Cardiac muscle cell (in vitro differentiated cells and primary cell): ENCODE measurements at regions not wholly inside any gene's neighbourhood (a gene's known extent, or its start where the extent isn't known, plus 50 kb on each side); places are given as distances from the start of the nearest gene placed in this dataset.
A peak's percentile ranks its signal among the peaks of the same experiment; 100 is the strongest.

ENCODE experiments used
- DNase-seq, 2 donors: peaks; one replicate each; pipeline versions ENCODE4 v3.0.0 to v3.0.0-alpha.2; 2010 to 2017; ENCODE audit warnings: low read depth in 1 of 2, low spot score in 1 of 2
- H3K27ac ChIP-seq: fragments of 200-600 bp; sonication (generic); 2 replicates; pipeline ENCODE4 v1.5.1; 2016
- H3K27me3 ChIP-seq: fragments of 200-600 bp; sonication (generic); 2 replicates; pipeline ENCODE4 v1.6.0; 2016; ENCODE audit warnings: control low read depth
- H3K36me3 ChIP-seq: fragments of 200-600 bp; sonication (generic); 2 replicates; pipeline ENCODE4 v1.5.1; 2016; ENCODE audit warnings: control low read depth
- H3K4me1 ChIP-seq: fragments of 200-600 bp; sonication (generic); 2 replicates; pipeline ENCODE4 v1.8.1; 2017; ENCODE audit warnings: low read depth, mild to moderate bottlenecking, mixed run types
- H3K4me3 ChIP-seq: fragments of 200-600 bp; sonication (generic); 2 replicates; pipeline ENCODE4 v1.5.1; 2016; ENCODE audit warnings: mild to moderate bottlenecking
- H3K9me3 ChIP-seq: fragments of 200-600 bp; sonication (generic); 2 replicates; pipeline ENCODE4 v1.5.1; 2017; ENCODE audit warnings: low read depth, mild to moderate bottlenecking, control low read depth
- TF ChIP-seq, protein P1 (sequence below): IDR thresholded peaks from 2 replicates; pipeline ENCODE4 v1.5.1; 2012; ENCODE audit warnings: low read depth, mild to moderate bottlenecking, low read length

GRCh38 chr10:4758256-4758655 is 67.8 kb upstream of the AKR1E2 start:
- Histone ChIP-seq H3K4me1 (no peaks in the 10 kb centered on the region), H3K36me3 (no peaks in the 10 kb centered on the region), H3K4me3 (no peak overlapping the region), H3K27ac (no peak overlapping the region), H3K9me3 (no peaks in the 10 kb centered on the region), H3K27me3 (peaks cover 5% of the 10 kb centered on the region)
- DNase-seq = no peak
- TF ChIP-seq, protein P1, sequence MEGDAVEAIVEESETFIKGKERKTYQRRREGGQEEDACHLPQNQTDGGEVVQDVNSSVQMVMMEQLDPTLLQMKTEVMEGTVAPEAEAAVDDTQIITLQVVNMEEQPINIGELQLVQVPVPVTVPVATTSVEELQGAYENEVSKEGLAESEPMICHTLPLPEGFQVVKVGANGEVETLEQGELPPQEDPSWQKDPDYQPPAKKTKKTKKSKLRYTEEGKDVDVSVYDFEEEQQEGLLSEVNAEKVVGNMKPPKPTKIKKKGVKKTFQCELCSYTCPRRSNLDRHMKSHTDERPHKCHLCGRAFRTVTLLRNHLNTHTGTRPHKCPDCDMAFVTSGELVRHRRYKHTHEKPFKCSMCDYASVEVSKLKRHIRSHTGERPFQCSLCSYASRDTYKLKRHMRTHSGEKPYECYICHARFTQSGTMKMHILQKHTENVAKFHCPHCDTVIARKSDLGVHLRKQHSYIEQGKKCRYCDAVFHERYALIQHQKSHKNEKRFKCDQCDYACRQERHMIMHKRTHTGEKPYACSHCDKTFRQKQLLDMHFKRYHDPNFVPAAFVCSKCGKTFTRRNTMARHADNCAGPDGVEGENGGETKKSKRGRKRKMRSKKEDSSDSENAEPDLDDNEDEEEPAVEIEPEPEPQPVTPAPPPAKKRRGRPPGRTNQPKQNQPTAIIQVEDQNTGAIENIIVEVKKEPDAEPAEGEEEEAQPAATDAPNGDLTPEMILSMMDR = no peak

GRCh38 chr10:4755286-4755989 is 70.6 kb upstream of the AKR1E2 start:
- no peaks in the 10 kb centered on the region for H3K36me3 ChIP-seq
- no peaks in the 10 kb centered on the region for H3K4me1 ChIP-seq
- H3K27me3 ChIP-seq = no peaks in the 10 kb centered on the region
- TF ChIP-seq, protein P1 = no peak
- H3K4me3 ChIP-seq = no peak overlapping the region
- H3K9me3 ChIP-seq = no peaks in the 10 kb centered on the region
- H3K27ac ChIP-seq = no peak overlapping the region
- peak; percentile 28 to 34 for DNase-seq

DNA sequence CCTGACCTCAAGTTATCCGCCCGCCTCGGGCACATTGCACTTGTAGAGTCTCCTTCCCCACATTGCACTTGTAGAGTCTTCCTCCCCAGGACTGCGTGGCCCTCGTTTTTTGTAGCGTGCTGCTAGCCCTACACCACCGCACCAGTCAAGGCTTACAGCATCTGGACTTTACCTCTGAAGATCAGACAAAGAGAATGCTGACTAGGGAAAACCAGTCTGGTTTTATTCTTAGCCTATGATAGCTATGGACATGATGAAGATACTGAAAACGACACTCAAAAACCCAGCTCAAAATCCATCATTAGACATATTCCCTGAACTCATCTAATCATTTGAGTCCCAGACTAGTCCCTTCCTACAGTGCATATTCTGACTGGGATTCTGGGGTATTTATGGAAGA is 71.9 kb upstream of the AKR1E2 start:
- H3K36me3 ChIP-seq = no peaks in the 10 kb centered on the region
- H3K9me3 ChIP-seq = no peaks in the 10 kb centered on the region
- no peak for DNase-seq
- H3K27me3 ChIP-seq = no peaks in the 10 kb centered on the region
- H3K4me1 ChIP-seq = no peaks in the 10 kb centered on the region
- TF ChIP-seq, protein P1 = no peak
- H3K27ac ChIP-seq = no peak overlapping the region
- no peak overlapping the region for H3K4me3 ChIP-seq

GRCh38 chr10:4751211-4751610 is 74.8 kb upstream of the AKR1E2 start:
- H3K27ac ChIP-seq = no peak overlapping the region
- DNase-seq = no peak
- H3K36me3 ChIP-seq = no peaks in the 10 kb centered on the region
- TF ChIP-seq, protein P1 = no peak
- no peaks in the 10 kb centered on the region for H3K27me3 ChIP-seq
- H3K4me1 ChIP-seq = no peaks in the 10 kb centered on the region
- no peak overlapping the region for H3K4me3 ChIP-seq
- H3K9me3 ChIP-seq = no peaks in the 10 kb centered on the region

GRCh38 chr10:4749271-4749574 is 76.8 kb upstream of the AKR1E2 start:
- H3K27me3 ChIP-seq = no peaks in the 10 kb centered on the region
- H3K36me3 ChIP-seq = no peaks in the 10 kb centered on the region
- no peak overlapping the region for H3K4me3 ChIP-seq
- TF ChIP-seq, protein P1 = no peak
- H3K4me1 ChIP-seq = no peaks in the 10 kb centered on the region
- H3K27ac ChIP-seq = no peak overlapping the region
- no peak for DNase-seq
- H3K9me3 ChIP-seq = no peaks in the 10 kb centered on the region
